Spinal cord (tissue), 9 donors: ENCODE measurements at regions not wholly inside any gene's neighbourhood (a gene's known extent, or its start where the extent isn't known, plus 50 kb on each side); places are given as distances from the start of the nearest gene placed in this dataset.
A peak's percentile ranks its signal among the peaks of the same experiment; 100 is the strongest.
"Not testable (repeated sequence)": the region's sequence is repeated elsewhere in the genome, so short reads cannot be mapped to it uniquely, and the experiment has no call there.

Experiments used
- DNase-seq, 6 donors: peaks; one replicate each; pipeline versions ENCODE4 v3.0.0 to v3.0.0-alpha.2; 2013 to 2015; ENCODE audit warnings: low spot score in 6 of 6, low read depth in 4 of 6
- H3K27ac ChIP-seq: one replicate; pipeline ENCODE4 v1.5.1; 2013; ENCODE audit warnings: low read depth, low read length, control low read depth
- H3K27me3 ChIP-seq: one replicate; pipeline ENCODE4 v1.6.1; 2013; ENCODE audit warnings: low read length; ENCODE audit not compliant: control insufficient read depth, insufficient read depth
- H3K36me3 ChIP-seq: one replicate; pipeline ENCODE4 v1.6.1; 2013; ENCODE audit warnings: low read length; ENCODE audit not compliant: control insufficient read depth, insufficient read depth
- H3K4me1 ChIP-seq: one replicate; pipeline ENCODE4 v1.6.1; 2013; ENCODE audit warnings: low read length; ENCODE audit not compliant: control insufficient read depth, insufficient read depth
- H3K4me3 ChIP-seq: one replicate; pipeline ENCODE4 v1.5.1; 2013; ENCODE audit warnings: low read depth, low read length, control low read depth
- H3K9me3 ChIP-seq: one replicate; pipeline ENCODE4 v1.6.1; 2013; ENCODE audit warnings: low read length; ENCODE audit not compliant: control insufficient read depth, insufficient read depth
- WGBS: methylation state at CpG from one replicate; pipeline ENCODE4 v1.1.5; 2013; ENCODE audit warnings: missing lambda C conversion rate; ENCODE audit not compliant: insufficient coverage; 5-methylcytosine and 5-hydroxymethylcytosine counted together
- donor health status: healthy.

GRCh38 chr11:134497586-134497985 is 85.5 kb upstream of the B3GAT1 start:
- DNase-seq, result no peak
- Histone ChIP-seq H3K27me3 (no peaks in the 10 kb centered on the region), H3K27ac (no peak overlapping the region), H3K4me1 (peaks cover 18% of the 10 kb centered on the region), H3K4me3 (no peak overlapping the region), H3K9me3 (no peaks in the 10 kb centered on the region), H3K36me3 (no peaks in the 10 kb centered on the region)
- 23% methylated on average over 5 of the region's 5 CpGs for WGBS

GRCh38 chr11:134496058-134496457 is 84.0 kb upstream of the B3GAT1 start:
- not testable (repeated sequence) for H3K27me3 ChIP-seq, H3K36me3 ChIP-seq, DNase-seq, H3K9me3 ChIP-seq, H3K4me3 ChIP-seq, H3K27ac ChIP-seq
- H3K4me1 ChIP-seq, result peaks cover 15% of the 10 kb centered on the region
- 100% methylated on average over 1 of the region's 2 CpGs for WGBS

GRCh38 chr11:134494395-134494794 is 82.4 kb upstream of the B3GAT1 start:
- peaks cover 15% of the 10 kb centered on the region for H3K4me1 ChIP-seq
- not testable (repeated sequence) for DNase-seq, H3K36me3 ChIP-seq, H3K9me3 ChIP-seq, H3K27ac ChIP-seq, H3K4me3 ChIP-seq, H3K27me3 ChIP-seq
- WGBS, result 91% methylated on average over 1 of the region's 2 CpGs

GRCh38 chr11:134492411-134492810 is 80.4 kb upstream of the B3GAT1 start:
- WGBS, result 100% methylated on average over 1 of the region's 2 CpGs
- not testable (repeated sequence) for H3K4me1 ChIP-seq, H3K36me3 ChIP-seq, H3K9me3 ChIP-seq, H3K4me3 ChIP-seq, H3K27me3 ChIP-seq, H3K27ac ChIP-seq, DNase-seq

GRCh38 chr11:134489728-134490127 is 77.7 kb upstream of the B3GAT1 start:
- 76% methylated on average over 5 of the region's 5 CpGs for WGBS
- no peak overlapping the region for H3K4me3 ChIP-seq

DNA sequence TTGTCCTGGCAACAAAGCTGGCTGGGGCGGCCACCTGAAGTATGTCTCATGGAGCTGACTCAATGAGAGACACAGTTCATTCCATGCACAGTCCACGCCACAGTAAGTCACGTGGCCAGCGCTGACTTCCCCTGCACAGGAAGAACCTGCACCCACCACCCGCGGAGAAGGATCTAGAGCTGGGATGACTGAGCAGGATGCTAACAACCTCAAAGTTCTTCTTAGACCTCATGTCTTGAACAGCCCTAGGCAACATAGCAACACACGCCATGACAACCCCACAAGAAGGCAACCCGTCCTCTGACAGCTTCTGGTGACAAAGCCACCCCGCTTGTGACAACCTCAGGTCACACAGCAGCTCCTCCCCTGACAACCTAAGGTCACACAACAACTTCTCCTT is 76.9 kb upstream of the B3GAT1 start:
- H3K9me3 ChIP-seq, result no peaks in the 10 kb centered on the region
- H3K27ac ChIP-seq, result no peak overlapping the region
- H3K36me3 ChIP-seq, result peaks cover 4% of the 10 kb centered on the region
- no peaks in the 10 kb centered on the region for H3K4me1 ChIP-seq
- DNase-seq, result no peak
- no peak overlapping the region for H3K4me3 ChIP-seq
- H3K27me3 ChIP-seq, result no peaks in the 10 kb centered on the region
- 79% methylated on average over 9 of the region's 9 CpGs for WGBS

More at GRCh38 chr11:134489728-134490127, 77.7 kb upstream of the B3GAT1 start:
- no peak for DNase-seq
- Histone ChIP-seq H3K4me1 (no peaks in the 10 kb centered on the region), H3K36me3 (peaks cover 4% of the 10 kb centered on the region), H3K27me3 (no peaks in the 10 kb centered on the region), H3K27ac (no peak overlapping the region), H3K9me3 (no peaks in the 10 kb centered on the region)

GRCh38 chr11:134488512-134488911 is 76.5 kb upstream of the B3GAT1 start:
- no peak overlapping the region for H3K27ac ChIP-seq
- no peaks in the 10 kb centered on the region for H3K27me3 ChIP-seq
- 88% methylated on average over 4 of the region's 4 CpGs for WGBS
- H3K4me1 ChIP-seq, result no peaks in the 10 kb centered on the region
- no peak for DNase-seq
- no peak overlapping the region for H3K4me3 ChIP-seq
- peaks cover 4% of the 10 kb centered on the region for H3K36me3 ChIP-seq
- no peaks in the 10 kb centered on the region for H3K9me3 ChIP-seq

- H3K36me3 ChIP-seq, result peaks cover 4% of the 10 kb centered on the region
- peak in 1 of 6 donors; percentile 58 for DNase-seq
- no CpG with 5 or more reads among the region's 3 CpGs for WGBS
Observed at GRCh38 chr11:134487696-134488095, 75.7 kb upstream of the B3GAT1 start.

DNA sequence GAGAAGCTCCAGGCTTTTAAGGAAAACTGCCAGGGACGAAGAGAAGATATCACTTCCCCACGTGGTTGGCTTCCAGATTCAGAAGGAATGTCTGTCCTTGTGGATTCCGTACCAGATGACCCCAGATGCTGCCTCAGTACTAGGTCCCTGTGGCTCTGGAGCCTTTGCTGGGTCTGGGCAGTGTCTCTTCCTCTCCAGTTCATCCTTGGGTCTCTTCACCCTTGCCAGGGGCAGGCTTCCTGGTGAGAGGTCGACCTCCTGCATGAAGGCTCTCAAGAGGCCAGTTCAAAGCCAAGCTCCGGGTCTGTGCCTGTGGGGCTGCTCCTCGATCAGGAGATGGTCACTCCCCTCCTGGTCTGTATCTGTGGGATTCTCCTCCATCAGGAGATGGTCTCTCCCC is 74.7 kb upstream of the B3GAT1 start:
- Histone ChIP-seq H3K36me3 (peaks cover 4% of the 10 kb centered on the region), H3K9me3 (no peaks in the 10 kb centered on the region), H3K27ac (no peak overlapping the region), H3K27me3 (no peaks in the 10 kb centered on the region), H3K4me3 (no peak overlapping the region), H3K4me1 (peaks cover 5% of the 10 kb centered on the region)
- 76% methylated on average over 6 of the region's 6 CpGs for WGBS
- DNase-seq, result no peak

More at GRCh38 chr11:134487696-134488095, 75.7 kb upstream of the B3GAT1 start:
- Histone ChIP-seq H3K27ac (no peak overlapping the region), H3K9me3 (no peaks in the 10 kb centered on the region), H3K27me3 (no peaks in the 10 kb centered on the region), H3K4me3 (no peak overlapping the region), H3K4me1 (no peaks in the 10 kb centered on the region)

- DNase-seq, result no peak
Observed at GRCh38 chr11:134486106-134486505, 74.1 kb upstream of the B3GAT1 start.

More at GRCh38 chr11:134486106-134486505, 74.1 kb upstream of the B3GAT1 start:
- Histone ChIP-seq H3K36me3 (peaks cover 4% of the 10 kb centered on the region), H3K27ac (no peak overlapping the region), H3K27me3 (no peaks in the 10 kb centered on the region), H3K4me1 (peaks cover 6% of the 10 kb centered on the region), H3K4me3 (no peak overlapping the region), H3K9me3 (no peaks in the 10 kb centered on the region)
- 93% methylated on average over 11 of the region's 11 CpGs for WGBS
